NB4 (cell line): ENCODE measurements at regions not wholly inside any gene's neighbourhood (a gene's known extent, or its start where the extent isn't known, plus 50 kb on each side); places are given as distances from the start of the nearest gene placed in this dataset.

Source experiments
- POLR2A ChIP-seq: IDR thresholded peaks from 2 replicates; pipeline ENCODE4 v1.6.1; 2011; ENCODE audit warnings: mild to moderate bottlenecking; ENCODE audit not compliant: insufficient read length; ENCODE audit errors: extremely low read depth
- TF ChIP-seq, protein P1 (sequence below): IDR thresholded peaks from one replicate; pipeline ENCODE4 v1.5.1; 2012; ENCODE audit warnings: low read depth, low read length

- TF ChIP-seq, protein P1, sequence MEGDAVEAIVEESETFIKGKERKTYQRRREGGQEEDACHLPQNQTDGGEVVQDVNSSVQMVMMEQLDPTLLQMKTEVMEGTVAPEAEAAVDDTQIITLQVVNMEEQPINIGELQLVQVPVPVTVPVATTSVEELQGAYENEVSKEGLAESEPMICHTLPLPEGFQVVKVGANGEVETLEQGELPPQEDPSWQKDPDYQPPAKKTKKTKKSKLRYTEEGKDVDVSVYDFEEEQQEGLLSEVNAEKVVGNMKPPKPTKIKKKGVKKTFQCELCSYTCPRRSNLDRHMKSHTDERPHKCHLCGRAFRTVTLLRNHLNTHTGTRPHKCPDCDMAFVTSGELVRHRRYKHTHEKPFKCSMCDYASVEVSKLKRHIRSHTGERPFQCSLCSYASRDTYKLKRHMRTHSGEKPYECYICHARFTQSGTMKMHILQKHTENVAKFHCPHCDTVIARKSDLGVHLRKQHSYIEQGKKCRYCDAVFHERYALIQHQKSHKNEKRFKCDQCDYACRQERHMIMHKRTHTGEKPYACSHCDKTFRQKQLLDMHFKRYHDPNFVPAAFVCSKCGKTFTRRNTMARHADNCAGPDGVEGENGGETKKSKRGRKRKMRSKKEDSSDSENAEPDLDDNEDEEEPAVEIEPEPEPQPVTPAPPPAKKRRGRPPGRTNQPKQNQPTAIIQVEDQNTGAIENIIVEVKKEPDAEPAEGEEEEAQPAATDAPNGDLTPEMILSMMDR: no peak
- no peak for TF ChIP-seq POLR2A
These were observed 308.3 kb upstream of the HS6ST1 start for GRCh38 chr2:128626760-128627511.
